HG03095 (cell line): ENCODE measurements at regions not wholly inside any gene's neighbourhood (a gene's known extent, or its start where the extent isn't known, plus 50 kb on each side); places are given as distances from the start of the nearest gene placed in this dataset.

ENCODE experiments used
- ATAC-seq: cut with Tn5 transposase; IDR thresholded peaks from one replicate; pipeline ENCODE4 v1.9.1; 2021; ENCODE audit warnings: moderate library complexity; ENCODE audit not compliant: unreplicated experiment

DNA sequence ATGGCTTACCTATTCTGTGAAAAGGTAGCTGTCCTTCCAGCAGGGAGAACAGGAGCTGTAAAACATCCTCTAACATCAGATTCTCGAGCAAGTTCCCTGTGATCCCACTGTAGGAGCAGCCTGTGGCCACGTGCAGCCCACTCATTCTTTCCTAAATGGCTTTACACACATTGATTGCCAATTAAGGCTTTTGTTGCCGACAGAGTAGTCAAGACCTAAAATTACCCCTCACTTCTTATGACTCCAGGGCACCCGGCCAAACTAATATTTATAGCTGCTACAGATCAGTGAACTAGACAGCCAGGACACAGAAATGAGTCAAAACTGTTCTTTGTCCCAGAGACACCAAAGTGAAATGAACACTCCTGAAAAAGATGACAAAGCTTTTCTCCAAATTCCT is 832.1 kb downstream of the SORCS3 start:
- ATAC-seq: no peak

DNA sequence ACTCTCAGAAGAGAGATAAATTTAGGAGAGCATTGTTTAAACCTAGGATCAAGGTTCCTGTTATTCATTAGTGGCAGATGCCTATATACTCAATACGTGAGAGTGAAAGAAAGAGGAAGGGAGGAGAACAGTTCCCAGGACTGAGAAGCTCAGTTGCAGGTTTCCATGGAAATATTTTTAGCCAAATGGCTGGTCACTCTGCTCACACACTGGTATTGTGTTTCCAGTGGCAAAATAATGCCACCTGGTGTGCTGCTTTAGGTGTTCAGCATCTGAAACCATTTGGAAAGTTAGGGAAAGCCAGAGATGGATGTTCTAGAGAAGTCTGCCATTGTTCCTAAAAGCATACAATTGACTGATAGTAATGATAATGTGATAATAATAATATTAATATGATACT is 827.7 kb downstream of the SORCS3 start:
- no peak for ATAC-seq

DNA sequence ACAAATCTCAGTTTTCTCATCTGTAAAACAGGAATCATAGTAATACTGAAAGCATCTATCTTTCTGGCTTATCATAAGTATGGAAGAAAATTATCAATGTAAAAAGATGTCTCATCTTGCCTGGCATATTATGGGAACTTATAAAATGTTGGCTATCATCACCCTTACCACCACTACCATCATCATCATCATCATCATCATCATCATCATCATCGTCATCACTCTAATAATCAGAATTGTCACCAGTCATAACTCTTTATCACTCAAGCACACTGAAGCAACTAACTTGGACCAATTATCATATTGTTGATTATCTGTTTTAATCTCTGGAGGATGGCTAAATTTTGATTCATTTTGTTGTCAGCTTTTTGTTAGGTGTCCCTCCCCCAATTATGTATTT is 825.4 kb downstream of the SORCS3 start:
- no peak for ATAC-seq

DNA sequence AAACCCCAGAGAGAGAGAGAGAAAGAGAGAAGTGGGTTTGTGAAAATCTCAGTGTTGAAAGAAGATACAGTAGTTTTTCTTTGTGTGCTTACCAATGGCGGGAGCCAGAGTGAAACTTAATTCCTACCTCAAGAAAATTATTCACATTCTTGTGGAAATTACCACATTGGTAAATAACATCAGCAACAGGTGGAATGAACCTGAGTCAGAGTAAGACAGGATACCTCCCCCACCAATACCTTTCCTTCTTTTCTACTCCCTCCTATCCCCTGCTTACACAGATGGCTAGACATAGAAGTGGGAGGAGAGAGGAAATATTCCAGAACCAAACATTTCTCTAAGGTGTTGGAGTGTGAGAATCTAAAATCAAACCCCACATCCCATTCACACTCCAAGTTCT is 793.9 kb downstream of the SORCS3 start:
- ATAC-seq: no peak

DNA sequence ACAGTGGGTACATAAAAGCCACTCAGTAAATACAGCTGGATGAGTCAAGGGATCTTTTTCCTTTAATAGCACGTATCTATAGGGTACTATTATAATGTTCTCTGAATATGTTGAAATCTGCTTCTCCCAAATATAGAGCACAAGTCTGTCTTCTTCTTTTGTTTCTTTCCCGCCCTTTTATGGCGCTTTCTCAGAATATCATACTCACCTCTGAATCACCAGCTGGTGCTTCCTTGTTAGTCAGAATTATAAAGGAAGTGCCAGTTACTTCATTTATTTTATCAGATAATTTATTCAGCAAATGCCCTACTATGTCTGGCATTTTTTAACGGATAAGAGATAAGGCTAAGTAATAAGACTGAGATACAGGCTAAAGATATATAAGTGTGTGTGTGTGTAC is 772.9 kb downstream of the SORCS3 start:
- ATAC-seq: no peak

DNA sequence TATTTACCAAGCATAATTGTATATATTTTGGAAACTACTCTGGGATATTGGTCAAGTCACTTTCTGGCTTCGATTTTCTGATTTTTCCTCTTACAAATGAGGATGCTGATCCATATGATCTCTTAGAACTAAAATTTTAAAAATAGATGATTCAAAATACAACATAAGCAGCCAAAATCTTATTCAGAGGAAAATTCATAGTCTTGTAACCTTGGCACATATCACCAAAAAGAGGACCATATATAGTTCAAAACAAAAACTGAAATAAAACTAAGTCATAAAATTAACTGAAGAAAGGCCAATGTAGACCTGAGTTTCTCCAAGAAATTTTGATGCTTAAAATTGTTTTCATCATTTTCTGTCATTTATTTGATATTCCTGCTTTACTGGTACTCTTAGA is 768.3 kb downstream of the SORCS3 start:
- no peak for ATAC-seq

DNA sequence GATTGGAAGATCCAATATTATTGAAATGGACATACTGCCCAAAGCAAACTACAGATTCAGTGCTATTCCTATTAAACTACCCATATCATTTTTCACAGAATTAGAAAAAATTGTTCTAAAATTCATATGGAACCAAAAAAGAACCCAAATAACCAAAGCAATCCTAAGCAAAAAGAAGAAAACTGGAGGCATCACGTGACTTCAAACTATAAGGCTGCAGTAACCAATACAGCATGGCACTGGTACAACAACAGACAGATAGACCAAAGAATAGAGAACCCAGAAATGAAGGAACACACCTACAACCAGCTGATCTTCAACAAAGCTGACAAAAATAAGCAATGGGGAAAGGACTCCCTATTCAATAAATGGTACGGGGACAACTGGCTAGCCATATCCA is 765.4 kb downstream of the SORCS3 start:
- ATAC-seq: no peak

DNA sequence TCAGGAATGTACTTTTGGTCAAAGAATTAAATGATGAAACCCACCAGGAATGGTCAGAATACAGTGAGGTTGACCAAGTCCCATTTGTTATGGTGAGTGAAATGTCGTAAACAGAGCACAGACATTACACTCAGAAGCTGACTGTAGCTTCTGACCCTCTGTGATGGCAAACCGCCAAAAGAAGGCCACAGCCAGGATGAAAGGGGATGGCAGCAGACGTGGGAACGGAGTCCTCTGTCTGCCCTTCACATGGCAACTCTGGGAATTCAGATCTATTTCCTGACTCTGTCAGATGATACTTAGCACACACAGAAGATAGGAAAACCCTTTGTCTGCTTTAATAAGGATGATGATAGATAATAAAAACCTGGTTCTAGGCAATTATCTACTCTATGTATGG is 757.1 kb downstream of the SORCS3 start:
- no peak for ATAC-seq

DNA sequence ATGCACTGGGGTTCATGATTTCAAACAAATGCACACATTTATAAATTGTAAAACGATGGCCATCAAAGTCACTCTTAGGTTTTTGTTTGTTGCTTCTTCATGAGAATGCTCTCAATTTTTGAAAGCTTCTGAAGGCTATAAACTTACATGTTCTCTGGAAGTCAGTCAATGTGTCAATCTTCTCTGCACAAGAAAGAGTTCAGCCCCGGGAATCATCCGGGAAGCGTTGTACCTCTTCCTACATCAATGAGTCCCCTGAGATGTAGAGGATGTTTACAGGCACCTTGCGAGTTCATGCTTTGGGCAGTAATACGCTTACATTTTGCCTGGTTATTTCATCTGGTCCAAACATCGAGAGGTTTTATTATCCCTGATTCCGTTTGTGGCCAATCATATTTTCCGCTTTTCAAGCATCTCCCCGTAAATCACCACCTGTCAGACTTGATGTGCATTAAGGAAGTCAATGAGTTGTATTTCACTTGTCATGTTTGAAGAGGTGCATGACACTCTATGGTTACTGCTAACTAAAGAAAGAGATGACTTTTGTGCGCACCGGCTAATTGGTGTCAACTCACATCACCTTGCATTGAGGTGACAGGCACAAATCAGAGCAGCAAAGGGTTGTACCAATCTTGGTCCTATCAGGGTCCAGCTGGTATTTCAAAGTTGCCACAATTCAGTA is 750.7 kb downstream of the SORCS3 start:
- ATAC-seq: no peak

DNA sequence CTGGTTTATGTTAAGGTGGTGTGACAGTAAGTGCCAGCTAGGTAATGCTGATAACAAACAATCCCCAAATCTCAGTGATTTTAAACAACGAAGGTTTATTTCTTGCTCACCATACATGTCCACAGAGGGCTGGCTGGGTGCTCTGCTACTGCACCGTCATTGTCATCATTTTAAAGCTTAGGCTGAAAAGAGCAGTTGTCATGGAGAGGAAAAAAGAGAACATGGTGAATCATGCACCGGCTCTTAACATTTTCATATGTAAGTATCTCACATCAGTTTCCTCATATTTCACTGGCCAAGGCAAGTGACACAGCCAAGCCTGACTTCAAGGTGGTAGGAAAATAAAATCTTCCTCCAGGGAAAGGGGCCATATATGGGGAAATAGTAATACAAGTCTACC is 746.9 kb downstream of the SORCS3 start:
- no peak for ATAC-seq

DNA sequence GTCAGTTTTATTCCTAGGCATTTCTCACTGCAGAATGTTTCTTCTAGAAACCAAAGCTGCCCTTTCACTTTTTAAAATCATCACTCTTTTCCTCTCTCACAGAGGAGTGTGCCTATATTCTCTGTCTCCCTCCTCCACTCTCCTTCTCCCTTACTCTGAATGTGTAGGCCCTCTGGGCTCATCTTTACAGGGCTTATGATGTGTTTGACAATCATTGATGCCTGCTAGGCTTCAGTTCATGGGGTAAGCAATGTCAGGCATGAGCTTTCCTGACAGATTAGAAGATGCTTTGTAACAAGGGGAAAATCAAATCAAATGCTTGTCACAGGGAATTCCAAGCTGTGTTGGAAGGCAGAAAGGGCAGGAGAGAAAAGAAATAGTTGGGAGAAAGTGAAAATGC is 742.9 kb downstream of the SORCS3 start:
- ATAC-seq: no peak

DNA sequence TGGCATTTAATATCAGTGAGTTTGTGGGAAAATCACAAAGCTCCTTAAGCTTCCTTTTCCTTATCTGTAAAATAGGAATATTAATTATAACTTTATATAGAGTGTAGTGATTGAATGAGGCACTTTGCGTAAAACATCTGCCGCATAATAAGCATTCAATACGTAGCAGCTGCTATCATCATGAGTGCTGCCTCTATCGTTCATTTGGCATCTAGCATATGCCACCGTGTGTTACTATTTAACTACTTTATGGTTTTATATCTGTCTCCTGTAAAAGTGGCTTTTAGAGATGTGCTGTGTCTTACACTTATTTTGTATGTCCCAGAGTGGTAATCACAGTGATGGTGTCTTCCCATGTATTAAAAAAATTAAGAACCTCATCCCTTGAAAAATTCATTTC is 729.6 kb downstream of the SORCS3 start:
- ATAC-seq: no peak

DNA sequence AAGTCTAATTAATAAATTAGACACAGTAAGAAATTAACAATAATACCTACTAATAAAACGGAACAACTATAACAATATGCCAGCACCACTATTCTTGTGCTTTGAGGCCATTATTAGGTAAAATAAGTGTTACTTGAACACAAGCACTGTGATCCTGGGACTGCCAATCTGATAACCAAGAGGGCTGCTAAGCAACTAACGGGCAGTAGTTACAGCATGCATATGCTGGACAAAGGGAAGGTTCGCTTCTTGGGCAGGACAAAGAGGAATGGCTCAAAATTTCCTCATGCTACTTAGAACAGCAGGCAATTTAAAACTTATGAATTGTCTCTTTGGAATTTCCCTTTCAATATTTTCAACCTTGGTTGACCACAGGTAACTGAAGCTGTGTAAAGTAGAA is 718.6 kb downstream of the SORCS3 start:
- ATAC-seq: no peak

DNA sequence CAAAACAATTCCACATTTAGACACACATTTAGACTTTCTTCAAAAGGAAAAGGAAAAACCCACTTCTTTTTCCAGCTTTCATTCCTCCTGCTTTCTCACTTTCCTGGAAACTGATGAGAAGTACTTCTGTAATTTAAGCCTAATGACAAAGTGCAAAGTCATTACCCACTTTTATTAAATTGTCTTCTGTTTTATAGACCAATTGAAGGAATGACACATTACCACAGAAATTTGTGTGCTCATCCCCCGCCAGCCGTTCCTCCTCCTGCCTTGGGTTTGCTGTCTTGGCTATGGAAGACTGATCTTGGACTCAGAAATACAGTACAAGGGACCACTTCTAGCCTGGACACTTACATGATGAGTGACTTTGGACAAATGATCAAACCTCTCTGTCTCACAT is 717.8 kb downstream of the SORCS3 start:
- no peak for ATAC-seq

DNA sequence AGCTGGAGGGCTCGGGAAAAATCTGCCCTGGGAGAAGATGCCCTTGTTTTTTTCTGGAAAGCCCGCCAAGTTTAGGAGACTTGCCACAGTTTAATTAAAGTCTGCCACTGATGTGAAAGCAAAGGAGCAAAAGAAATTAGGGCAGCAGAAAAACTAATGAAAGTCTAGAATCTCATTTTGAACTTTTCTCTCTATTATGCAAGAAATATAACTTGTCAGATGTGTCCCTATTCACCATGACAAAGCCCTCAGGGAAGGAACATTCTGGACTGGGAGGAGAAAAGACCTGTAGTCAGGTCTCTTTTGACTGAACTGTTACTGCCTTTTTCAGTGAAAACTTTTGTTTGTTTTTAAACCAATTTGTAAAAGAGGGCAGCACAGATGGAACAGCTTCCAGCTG is 715.5 kb downstream of the SORCS3 start:
- no peak for ATAC-seq

DNA sequence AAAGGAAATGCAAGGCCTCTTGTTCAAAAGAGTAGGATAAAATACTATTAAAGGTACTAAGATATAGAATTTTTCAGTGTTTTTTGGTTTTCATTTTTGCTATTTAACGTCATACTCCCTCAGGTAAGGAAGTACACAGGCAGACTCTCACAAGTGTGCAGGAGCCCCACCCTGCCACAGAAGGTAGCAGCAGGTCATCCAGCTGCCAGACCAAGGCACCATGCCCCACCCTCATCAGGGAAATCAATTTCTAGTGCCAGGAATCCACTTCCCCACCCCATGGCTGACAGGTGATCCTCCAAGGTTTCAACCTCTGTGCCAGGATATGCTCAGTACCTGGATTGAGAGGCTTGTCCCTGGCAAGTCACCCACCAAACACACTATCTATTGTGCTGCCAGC is 712.9 kb downstream of the SORCS3 start:
- ATAC-seq: no peak

DNA sequence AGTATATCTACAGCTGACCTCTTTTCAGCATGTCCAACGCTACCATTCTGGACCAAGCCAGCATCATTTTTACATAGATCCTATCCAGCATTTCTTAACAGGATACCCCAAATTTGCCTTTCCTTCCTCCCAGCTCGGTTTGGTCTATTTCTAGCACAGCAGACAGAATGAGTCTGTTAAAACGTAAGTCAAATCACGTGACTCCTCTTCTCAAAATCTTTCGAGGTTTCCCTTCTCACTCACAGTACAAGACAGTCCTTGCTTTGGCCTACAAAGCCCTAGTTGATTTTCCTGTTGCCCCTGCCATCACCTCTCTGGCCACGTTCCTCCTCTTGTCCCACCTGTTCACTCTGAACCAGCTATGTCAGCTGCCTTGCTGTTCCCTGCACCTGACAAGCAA is 711.7 kb downstream of the SORCS3 start:
- ATAC-seq: no peak

DNA sequence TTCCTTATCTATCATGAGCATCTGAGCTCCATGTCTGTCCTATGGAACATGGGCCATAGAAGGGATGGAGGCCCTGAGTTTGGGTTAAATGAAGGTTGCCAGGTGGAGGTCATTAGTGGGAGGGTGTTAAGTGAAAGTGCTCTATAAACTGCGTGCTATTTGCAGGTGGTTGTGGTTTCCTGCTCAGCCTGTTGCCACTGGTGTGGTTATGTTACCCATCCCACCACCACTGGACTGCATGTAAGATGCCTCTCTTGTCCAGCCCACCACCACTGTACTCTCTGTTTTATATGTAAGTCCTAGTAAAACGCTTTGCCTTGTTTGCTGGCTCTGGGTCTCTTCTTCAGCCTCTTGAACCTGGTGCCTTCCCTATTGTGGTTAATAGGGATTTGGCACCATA is 711.2 kb downstream of the SORCS3 start:
- ATAC-seq: no peak

DNA sequence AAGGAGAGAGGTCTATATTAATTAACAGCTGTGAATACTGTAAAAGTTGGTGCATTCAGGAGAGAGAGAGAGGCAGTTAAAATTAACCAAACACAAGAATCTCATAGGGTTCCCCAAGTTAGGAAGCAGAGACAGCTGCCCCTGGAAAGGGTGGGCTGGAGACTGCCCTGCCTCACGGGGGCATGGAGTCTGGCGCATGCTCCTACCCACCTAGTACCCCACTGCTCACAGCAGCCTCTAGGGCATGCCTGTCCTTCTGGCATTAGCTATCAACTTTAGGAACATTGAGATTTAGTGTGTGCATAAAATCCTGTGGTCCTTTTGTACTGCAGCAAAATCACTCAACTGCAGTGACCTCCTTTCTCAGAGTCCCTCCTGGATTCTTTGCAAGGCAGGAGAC is 710.1 kb downstream of the SORCS3 start:
- ATAC-seq: no peak

DNA sequence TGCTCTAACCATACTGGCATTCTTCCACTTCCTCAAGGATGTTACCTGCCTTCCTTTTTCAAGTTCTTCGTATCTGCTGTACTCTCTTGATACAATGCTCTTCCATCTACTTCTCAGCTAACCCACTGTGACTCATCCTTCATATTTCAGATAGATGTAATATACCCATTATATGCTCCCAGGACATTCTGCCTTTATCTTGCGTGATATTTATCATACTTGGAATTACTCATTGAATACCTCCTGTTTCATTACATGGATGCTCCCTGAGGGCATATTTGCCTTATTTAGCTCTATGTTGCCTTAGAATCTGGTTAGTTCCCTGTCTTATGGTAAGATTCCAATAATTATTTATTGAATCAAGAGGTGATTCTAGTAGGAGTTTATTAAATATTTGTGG is 706.4 kb downstream of the SORCS3 start:
- no peak for ATAC-seq

DNA sequence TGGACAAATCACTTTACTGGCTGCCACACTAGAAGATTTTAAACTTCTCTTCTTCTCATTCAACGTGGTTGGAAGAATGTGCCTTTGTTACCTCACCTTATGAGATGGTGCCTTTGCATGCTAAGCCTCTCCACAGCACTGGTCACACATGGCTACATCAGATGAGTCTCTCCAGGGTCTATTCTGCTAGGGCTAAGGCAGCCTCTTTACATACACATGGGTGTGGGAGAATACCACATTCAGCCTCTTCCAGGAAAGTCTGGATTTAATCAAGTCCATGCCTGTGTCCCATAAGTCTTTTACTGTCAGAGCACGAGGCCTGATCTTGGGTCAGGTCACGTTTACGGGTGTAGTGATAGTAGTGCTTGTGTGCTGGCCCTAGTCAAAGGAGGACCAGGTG is 701.5 kb downstream of the SORCS3 start:
- ATAC-seq: no peak

DNA sequence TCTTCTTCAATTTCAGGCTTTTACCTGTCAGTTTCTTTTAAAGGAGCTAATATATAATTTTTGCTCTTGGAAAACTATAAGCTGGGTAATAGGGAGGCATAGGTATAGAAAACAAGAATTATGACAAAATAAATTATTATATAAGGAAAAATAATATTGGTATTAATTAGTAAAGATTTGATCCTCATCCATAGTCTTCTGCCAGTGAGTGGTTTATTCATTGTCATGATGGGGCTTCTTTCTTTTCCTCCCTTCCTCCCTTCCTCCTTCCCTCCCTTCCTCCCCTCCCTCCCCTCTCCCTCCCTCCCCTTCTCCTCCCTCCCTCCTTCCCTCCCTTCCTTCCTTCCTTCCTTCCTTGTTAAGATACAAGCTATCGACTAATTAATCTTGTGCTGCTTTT is 698.6 kb downstream of the SORCS3 start:
- ATAC-seq: no peak

DNA sequence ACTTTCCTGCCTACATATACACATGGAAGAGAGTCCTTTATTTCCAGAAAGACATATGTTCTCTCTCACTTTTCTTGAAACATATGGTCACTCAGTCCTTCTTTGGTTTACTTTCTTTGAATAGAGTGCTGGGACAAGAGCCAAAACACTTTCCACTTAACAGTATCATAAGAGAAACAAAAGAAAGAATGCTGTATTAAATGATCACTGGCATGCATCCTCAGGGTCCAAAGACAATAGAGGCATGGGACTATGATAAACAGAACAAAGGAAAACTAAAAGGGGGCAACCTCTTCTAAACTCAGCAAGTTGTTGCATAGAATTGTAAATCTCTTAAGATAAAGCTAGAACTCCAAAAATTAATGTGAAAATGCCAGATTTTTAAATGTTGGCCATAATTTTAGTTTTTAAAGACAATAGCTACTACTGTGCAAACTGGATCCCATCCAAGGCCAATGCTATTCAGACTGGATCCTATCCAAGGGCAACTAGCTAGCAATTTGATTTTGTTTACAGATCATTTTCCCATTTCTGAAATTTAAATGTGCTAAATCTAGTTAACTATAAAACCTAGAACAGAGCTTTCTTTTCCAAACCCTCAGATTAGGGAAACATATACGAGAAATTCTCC is 687.5 kb downstream of the SORCS3 start:
- ATAC-seq: no peak
